Upper lobe of left lung (tissue), 4 donors: ENCODE measurements at regions not wholly inside any gene's neighbourhood (a gene's known extent, or its start where the extent isn't known, plus 50 kb on each side); places are given as distances from the start of the nearest gene placed in this dataset.

Experiments
- EP300 ChIP-seq, 4 donors: sonication (generic); formaldehyde crosslinking; IDR thresholded peaks; one replicate each; pipeline ENCODE4 v1.5.1; 2017; ENCODE audit warnings: antibody characterized with exemption in 4 of 4, control low read depth in 2 of 4
- POLR2A ChIP-seq, 4 donors: fragments of 450-650 bp; IDR thresholded peaks; one replicate each; pipeline ENCODE4 v1.5.1; 2016 to 2017; ENCODE audit warnings: antibody characterized with exemption in 4 of 4, mild to moderate bottlenecking in 2 of 4
- POLR2AphosphoS5 ChIP-seq, 2 donors: sonication (generic); formaldehyde crosslinking; IDR thresholded peaks; one replicate each; pipeline ENCODE4 v1.5.1; 2017; ENCODE audit warnings: antibody characterized with exemption in 2 of 2
- TF ChIP-seq, protein P1 (sequence below), 6 experiments: fragments of 450-650 bp in 4 of 6; fragments of 200-600 bp in 2 of 6; sonication (generic) in 2 of 6; IDR thresholded peaks; one replicate each; pipeline ENCODE4 v1.5.1; 2016 to 2019; ENCODE audit warnings: antibody characterized with exemption in 6 of 6

DNA sequence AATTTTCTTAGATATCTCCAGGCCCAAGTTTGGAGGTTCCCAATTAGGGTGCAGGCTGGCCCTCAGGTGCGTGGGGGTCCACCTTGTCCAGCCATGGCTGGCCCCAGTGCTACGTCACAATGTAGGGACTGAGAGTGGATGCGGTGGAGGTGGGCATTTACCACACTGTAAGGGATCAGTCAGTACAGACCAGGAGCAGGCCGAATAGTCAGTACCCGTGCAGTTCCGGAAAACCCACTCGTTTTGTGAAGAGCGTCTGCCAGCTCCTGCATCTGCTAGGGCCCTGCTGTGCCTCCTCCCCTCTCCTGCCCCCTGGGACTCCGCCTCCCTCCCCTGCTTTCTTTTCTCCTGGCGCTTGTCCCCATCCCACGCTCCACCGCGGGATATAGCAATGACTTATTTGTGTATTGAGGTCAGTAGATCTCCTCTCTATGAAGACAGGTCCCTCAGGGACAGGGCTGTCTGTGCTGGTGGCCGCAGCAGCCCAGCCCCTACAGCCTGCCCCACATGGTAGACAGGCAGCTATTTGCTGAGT, 50.4 kb upstream of the SEPTIN5 start:
- no peak for TF ChIP-seq POLR2AphosphoS5 (IDR thresholded peaks at IDR 0.05)
- TF ChIP-seq, protein P1, sequence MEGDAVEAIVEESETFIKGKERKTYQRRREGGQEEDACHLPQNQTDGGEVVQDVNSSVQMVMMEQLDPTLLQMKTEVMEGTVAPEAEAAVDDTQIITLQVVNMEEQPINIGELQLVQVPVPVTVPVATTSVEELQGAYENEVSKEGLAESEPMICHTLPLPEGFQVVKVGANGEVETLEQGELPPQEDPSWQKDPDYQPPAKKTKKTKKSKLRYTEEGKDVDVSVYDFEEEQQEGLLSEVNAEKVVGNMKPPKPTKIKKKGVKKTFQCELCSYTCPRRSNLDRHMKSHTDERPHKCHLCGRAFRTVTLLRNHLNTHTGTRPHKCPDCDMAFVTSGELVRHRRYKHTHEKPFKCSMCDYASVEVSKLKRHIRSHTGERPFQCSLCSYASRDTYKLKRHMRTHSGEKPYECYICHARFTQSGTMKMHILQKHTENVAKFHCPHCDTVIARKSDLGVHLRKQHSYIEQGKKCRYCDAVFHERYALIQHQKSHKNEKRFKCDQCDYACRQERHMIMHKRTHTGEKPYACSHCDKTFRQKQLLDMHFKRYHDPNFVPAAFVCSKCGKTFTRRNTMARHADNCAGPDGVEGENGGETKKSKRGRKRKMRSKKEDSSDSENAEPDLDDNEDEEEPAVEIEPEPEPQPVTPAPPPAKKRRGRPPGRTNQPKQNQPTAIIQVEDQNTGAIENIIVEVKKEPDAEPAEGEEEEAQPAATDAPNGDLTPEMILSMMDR (IDR thresholded peaks at IDR 0.05) = no peak
- TF ChIP-seq POLR2A (IDR thresholded peaks at IDR 0.05) = no peak
- TF ChIP-seq EP300 (IDR thresholded peaks at IDR 0.05) = no peak
